ENCODE measurements at regions not wholly inside any gene's neighbourhood (a gene's known extent, or its start where the extent isn't known, plus 50 kb on each side); places are given as distances from the start of the nearest gene placed in this dataset.

DNA sequence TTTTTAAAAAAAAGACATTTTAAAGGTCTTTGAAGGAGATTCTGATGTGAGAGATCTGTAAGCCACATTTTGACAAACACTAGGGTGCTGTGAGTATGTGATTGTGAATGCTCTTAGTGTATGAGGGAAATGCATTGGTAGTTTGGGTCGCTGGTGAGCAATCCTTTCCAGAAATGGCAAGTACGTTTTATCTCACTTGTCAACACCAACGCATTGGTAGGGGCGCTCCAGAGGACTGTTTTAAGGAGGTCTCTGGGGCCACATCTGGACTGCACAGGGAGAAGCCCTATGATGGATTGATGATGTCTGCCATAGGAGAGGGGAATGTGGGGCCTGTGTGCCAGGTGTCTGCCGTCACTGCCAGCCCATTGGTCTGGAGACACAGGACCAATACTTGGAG is 522.6 kb downstream of the BNC2 start:
- DNase-seq = no peak

- no peak for DNase-seq
Observed at GRCh38 chr9:16348531-16348930, 521.9 kb downstream of the BNC2 start.

GRCh38 chr9:16352251-16352650 is 518.2 kb downstream of the BNC2 start:
- no peak for DNase-seq

- DNase-seq = no peak
Observed at GRCh38 chr9:16352791-16353401, 517.6 kb downstream of the BNC2 start.

DNA sequence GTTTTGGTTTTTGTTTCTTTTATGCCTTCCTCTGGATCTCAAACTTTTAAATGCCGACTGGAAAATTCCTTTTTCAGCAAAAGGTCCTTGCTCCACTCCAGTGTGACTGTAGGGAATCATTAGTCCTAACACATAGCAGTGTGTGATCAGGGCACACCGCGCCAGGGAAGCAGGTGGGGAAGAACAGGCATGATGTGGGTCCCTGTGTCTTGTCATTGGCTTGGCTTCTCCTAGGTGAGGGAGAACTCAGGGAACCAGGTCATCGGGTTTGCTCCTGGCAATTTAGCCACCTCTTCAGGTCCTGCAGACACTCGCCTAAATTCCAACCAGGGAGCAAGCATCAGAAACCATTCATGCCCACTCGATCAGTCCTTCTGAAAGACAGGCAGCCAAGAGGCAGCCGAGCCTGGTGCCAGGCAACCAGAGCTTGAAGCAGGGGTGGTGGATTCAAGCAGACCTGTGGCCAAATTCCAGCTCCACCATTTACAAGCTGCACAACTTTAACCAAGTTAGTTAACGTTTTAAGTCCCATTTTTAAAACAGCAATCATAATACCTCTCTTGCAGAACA is 514.2 kb downstream of the BNC2 start:
- DNase-seq = no peak

- DNase-seq = no peak
Observed at GRCh38 chr9:16357828-16358227, 512.6 kb downstream of the BNC2 start.

GRCh38 chr9:16358751-16359150 is 511.7 kb downstream of the BNC2 start:
- DNase-seq = no peak
